GM12878 (cell line): ENCODE measurements at regions not wholly inside any gene's neighbourhood (a gene's known extent, or its start where the extent isn't known, plus 50 kb on each side); places are given as distances from the start of the nearest gene placed in this dataset.

Experiments
- ATAC-seq: fragments of 200-7000 bp; cut with Tn5 transposase; 3 replicates; pipeline ENCODE4 v1.9.1; 2020; ENCODE audit warnings: mild to moderate bottlenecking, moderate library complexity
- BruUV-seq: library from RNA; stranded (reverse); fragments of 400-500 nt; replicated peaks from 2 replicates; lab custom pipeline; 2021; lab: Mats Ljungman, UMichigan
- CTCF ChIA-PET: fragments of 300-600 bp; sonication (Branson Sonifier 250); formaldehyde crosslinking; extraction: SDS; loops from one replicate; lab custom pipeline; 2021; ENCODE audit warnings: inconsistent platforms; lab: Yijun Ruan, JAX
- POLR2A ChIA-PET: fragments of 350-600 bp; formaldehyde crosslinking; extraction: SDS; loops from one replicate; lab custom pipeline; 2021; ENCODE audit warnings: inconsistent platforms; lab: Charles Lee
- RAD21 ChIA-PET: fragments of 300-600 bp; sonication (Branson Sonifier 250); formaldehyde crosslinking; loops from one replicate; lab custom pipeline; 2023; ENCODE audit warnings: antibody characterized with exemption; ENCODE audit not compliant: unreplicated experiment; lab: Charles Lee
- SMC1A ChIA-PET: fragments of 300-600 bp; sonication (Branson Sonifier 250); formaldehyde crosslinking; loops from one replicate; lab custom pipeline; 2023; ENCODE audit not compliant: unreplicated experiment, uncharacterized antibody; lab: Charles Lee
- DNase-seq: peaks from one replicate; pipeline ENCODE4 v3.0.0-alpha.2; 2011; ENCODE audit warnings: low read depth, low spot score
- FAIRE-seq: peaks from 3 replicates; lab custom pipeline; 2011; peaks lifted over from hg19 to GRCh38; lab: Jason Lieb, UNC
- H2AFZ ChIP-seq: 2 replicates; pipeline ENCODE4 v1.6.0; 2011; ENCODE audit warnings: low read depth, low read length, control low read depth; ENCODE audit not compliant: control insufficient read depth
- H3K27ac ChIP-seq: 2 replicates; pipeline ENCODE4 v1.5.1; 2011; ENCODE audit warnings: control low read depth; ENCODE audit not compliant: control insufficient read depth, insufficient read depth
- H3K27me3 ChIP-seq, 2 experiments: replicated peaks in 1 of 2; 2 replicates each; pipeline versions ENCODE4 v1.6.0 to v1.6.1; 2011; ENCODE audit warnings: low read length in 1 of 2; ENCODE audit not compliant: control insufficient read depth in 2 of 2, insufficient read depth in 2 of 2
- H3K36me3 ChIP-seq, 2 experiments: 2 replicates each; pipeline ENCODE4 v1.5.1; 2011; ENCODE audit warnings: low read length in 1 of 2; ENCODE audit not compliant: control insufficient read depth in 2 of 2, insufficient read depth in 2 of 2
- H3K4me1 ChIP-seq: 2 replicates; pipeline ENCODE4 v1.6.1; 2011; ENCODE audit warnings: mild to moderate bottlenecking, low read length, moderate library complexity, mixed read lengths; ENCODE audit not compliant: control insufficient read depth, insufficient read depth
- H3K4me2 ChIP-seq: 2 replicates; pipeline ENCODE4 v1.6.0; 2011; ENCODE audit warnings: control low read depth; ENCODE audit not compliant: control insufficient read depth, insufficient read depth
- H3K4me3 ChIP-seq: fragments of 200-600 bp; sonication (generic); 2 replicates; pipeline ENCODE4 v1.5.1; 2016
- H3K79me2 ChIP-seq: 2 replicates; pipeline ENCODE4 v1.6.0; 2011; ENCODE audit warnings: low read length; ENCODE audit not compliant: control insufficient read depth, insufficient read depth
- H3K9ac ChIP-seq: 2 replicates; pipeline ENCODE4 v1.8.0; 2011; ENCODE audit warnings: low read length, control low read depth, mixed read lengths; ENCODE audit not compliant: control insufficient read depth, insufficient read depth
- H3K9me3 ChIP-seq: replicated peaks from 3 replicates; pipeline ENCODE4 v1.5.1; 2011; ENCODE audit warnings: mild to moderate bottlenecking, low read length; ENCODE audit not compliant: control insufficient read depth, insufficient read depth
- H4K20me1 ChIP-seq: 2 replicates; pipeline ENCODE4 v1.6.0; 2011; ENCODE audit not compliant: control insufficient read depth, insufficient read depth
- ATF2 ChIP-seq: IDR thresholded peaks from 2 replicates; pipeline ENCODE4 v1.6.1; 2012; ENCODE audit warnings: low read length, inconsistent platforms
- BHLHE40 ChIP-seq, 2 experiments: fragments of 450-650 bp in 1 of 2; IDR thresholded peaks; 2 replicates each; pipeline ENCODE4 v1.6.1; 2011 to 2017; ENCODE audit warnings: low read depth in 2 of 2, borderline replicate concordance in 1 of 2, improper control_type of control experiment in 1 of 2, low read length in 1 of 2, mild to moderate bottlenecking in 1 of 2
- CEBPB ChIP-seq, 2 experiments: fragments of 150-350 bp in 1 of 2; IDR thresholded peaks; 2 replicates each; pipeline ENCODE4 v1.6.1; 2012 to 2014; ENCODE audit warnings: low read depth in 2 of 2, low read length in 2 of 2, borderline replicate concordance in 1 of 2, inconsistent platforms in 1 of 2
- EED ChIP-seq: sonication (generic); IDR thresholded peaks from 2 replicates; pipeline ENCODE4 v1.6.1; 2016; ENCODE audit warnings: antibody characterized with exemption, low read depth
- EP300 ChIP-seq, 2 experiments: fragments of 150-350 bp in 1 of 2; IDR thresholded peaks; 2 replicates each; pipeline ENCODE4 v1.6.1; 2011 to 2012; ENCODE audit warnings: low read depth in 2 of 2, low read length in 2 of 2, borderline replicate concordance in 1 of 2, improper control_type of control experiment in 1 of 2, inconsistent platforms in 1 of 2; ENCODE audit not compliant: control insufficient read depth in 1 of 2
- KLF5 ChIP-seq: fragments of 450-650 bp; IDR thresholded peaks from 2 replicates; pipeline ENCODE4 v1.6.1; 2014; ENCODE audit warnings: mild to moderate bottlenecking; ENCODE audit not compliant: partially characterized antibody
- RUNX3 ChIP-seq: IDR thresholded peaks from 2 replicates; pipeline ENCODE4 v1.6.1; 2012; ENCODE audit warnings: low read length, inconsistent platforms
- SIN3A ChIP-seq: IDR thresholded peaks from 2 replicates; pipeline ENCODE4 v1.6.1; 2012; ENCODE audit warnings: low read depth, low read length, improper control_type of control experiment
- SMC3 ChIP-seq: IDR thresholded peaks from 2 replicates; pipeline ENCODE4 v1.6.1; 2011; ENCODE audit warnings: low read length, improper control_type of control experiment, borderline replicate concordance
- TCF3 ChIP-seq: IDR thresholded peaks from 2 replicates; pipeline ENCODE4 v1.6.1; 2012; ENCODE audit warnings: low read depth, mild to moderate bottlenecking, low read length, borderline replicate concordance; ENCODE audit not compliant: insufficient read depth
- WGBS: methylation state at CpG from one replicate; pipeline ENCODE4 v1.1.6; 2016; ENCODE audit warnings: low lambda C conversion rate; ENCODE audit not compliant: insufficient replicate concordance, insufficient coverage; ENCODE audit errors: missing lambda C conversion rate; 5-methylcytosine and 5-hydroxymethylcytosine counted together
- in situ Hi-C: fragments of 300-500 bp; cut with MboI; formaldehyde crosslinking; loops from 9 replicates; pipeline ENCODE4 v1.14.3; 2018; ENCODE audit warnings: mixed read lengths
- intact Hi-C: fragments of 100-400 bp; cut with micrococcal nuclease; formaldehyde crosslinking; loops from one replicate; pipeline ENCODE4 v1.14.2; 2022; ENCODE audit not compliant: unreplicated experiment
- TF ChIP-seq, protein P1 (sequence below): fragments of 450-650 bp; formaldehyde crosslinking; IDR thresholded peaks from 2 replicates; pipeline ENCODE4 v1.4.0; 2020; ENCODE audit warnings: mild to moderate bottlenecking, moderate library complexity
- TF ChIP-seq, protein P2 (sequence below): IDR thresholded peaks from 2 replicates; pipeline ENCODE4 v1.6.1; 2012; ENCODE audit warnings: mild to moderate bottlenecking, low read depth, low read length
- TF ChIP-seq, protein P3 (sequence below): fragments of 450-650 bp; IDR thresholded peaks from 2 replicates; pipeline ENCODE4 v1.6.1; 2016; ENCODE audit warnings: mild to moderate bottlenecking

- Histone ChIP-seq H2AFZ (no peak overlapping the region), H3K27ac (no peak overlapping the region), H3K4me1 (no peaks in the 10 kb centered on the region; the same call in 1 of the 2 replicates), H3K9ac (no peak overlapping the region), H3K79me2 (no peaks in the 10 kb centered on the region), H4K20me1 (no peaks in the 10 kb centered on the region), H3K36me3 (no peaks in the 10 kb centered on the region), H3K9me3 (no peaks in the 10 kb centered on the region), H3K4me2 (no peak overlapping the region), H3K27me3 (no peaks in the 10 kb centered on the region), H3K4me3 (no peak overlapping the region)
- FAIRE-seq, result no peak
- no TSS peak for BruUV-seq
- 0% methylated on average over 4 of the region's 4 CpGs for WGBS
- ChIA-PET RAD21 (interaction anchor here (0.5 to 1.0 kb wide), 2 partner anchors 43 to 187 kb away, joined by 3 to 4 read pairs; no protein-coding TSS in a partner anchor), POLR2A (interaction anchor here (0.7 kb wide), 1 partner anchor 181 kb away, joined by 3 read pairs; no protein-coding TSS in a partner anchor), CTCF (interaction anchor here (0.8 to 1.2 kb wide), 2 partner anchors 25 to 206 kb away, joined by 3 read pairs; no protein-coding TSS in a partner anchor), SMC1A (interaction anchor here (0.7 kb wide), 1 partner anchor 31 kb away, joined by 3 read pairs; no protein-coding TSS in a partner anchor)
- ATAC-seq, result peak; percentile 84
- intact Hi-C loops (no loop called here), in situ Hi-C loops (no loop called here)
- DNase-seq, result peak; percentile 30
- TF ChIP-seq SMC3 (no peak), ATF2 (peak; percentile 62; the same call in 1 of the 2 replicates), RUNX3 (peak; percentile 70), KLF5 (no peak), CEBPB (IDR thresholded peaks at IDR 0.05; ENCODE audit: borderline replicate concordance in 1 of 2, low read depth in 2 of 2, low read length in 2 of 2) (peak in 1 of 2 experiments; percentile 64; a peak in 1 of 4 replicates), BHLHE40 (IDR thresholded peaks at IDR 0.05; ENCODE audit: borderline replicate concordance in 1 of 2, low read depth in 2 of 2, low read length in 1 of 2) (peak; percentile 65 to 69; a peak in 3 of 4 replicates), SIN3A (no peak), EED (peak; percentile 57; the same call in 1 of the 2 replicates), EP300 (IDR thresholded peaks at IDR 0.05; ENCODE audit: borderline replicate concordance in 1 of 2, control insufficient read depth in 1 of 2, low read depth in 2 of 2, low read length in 2 of 2) (peak in 1 of 2 experiments; percentile 10; a peak in 1 of 4 replicates), TCF3 (0 out of 2 replicates have a peak, but pooled peaks have one; percentile 50)
- TF ChIP-seq, protein P1, sequence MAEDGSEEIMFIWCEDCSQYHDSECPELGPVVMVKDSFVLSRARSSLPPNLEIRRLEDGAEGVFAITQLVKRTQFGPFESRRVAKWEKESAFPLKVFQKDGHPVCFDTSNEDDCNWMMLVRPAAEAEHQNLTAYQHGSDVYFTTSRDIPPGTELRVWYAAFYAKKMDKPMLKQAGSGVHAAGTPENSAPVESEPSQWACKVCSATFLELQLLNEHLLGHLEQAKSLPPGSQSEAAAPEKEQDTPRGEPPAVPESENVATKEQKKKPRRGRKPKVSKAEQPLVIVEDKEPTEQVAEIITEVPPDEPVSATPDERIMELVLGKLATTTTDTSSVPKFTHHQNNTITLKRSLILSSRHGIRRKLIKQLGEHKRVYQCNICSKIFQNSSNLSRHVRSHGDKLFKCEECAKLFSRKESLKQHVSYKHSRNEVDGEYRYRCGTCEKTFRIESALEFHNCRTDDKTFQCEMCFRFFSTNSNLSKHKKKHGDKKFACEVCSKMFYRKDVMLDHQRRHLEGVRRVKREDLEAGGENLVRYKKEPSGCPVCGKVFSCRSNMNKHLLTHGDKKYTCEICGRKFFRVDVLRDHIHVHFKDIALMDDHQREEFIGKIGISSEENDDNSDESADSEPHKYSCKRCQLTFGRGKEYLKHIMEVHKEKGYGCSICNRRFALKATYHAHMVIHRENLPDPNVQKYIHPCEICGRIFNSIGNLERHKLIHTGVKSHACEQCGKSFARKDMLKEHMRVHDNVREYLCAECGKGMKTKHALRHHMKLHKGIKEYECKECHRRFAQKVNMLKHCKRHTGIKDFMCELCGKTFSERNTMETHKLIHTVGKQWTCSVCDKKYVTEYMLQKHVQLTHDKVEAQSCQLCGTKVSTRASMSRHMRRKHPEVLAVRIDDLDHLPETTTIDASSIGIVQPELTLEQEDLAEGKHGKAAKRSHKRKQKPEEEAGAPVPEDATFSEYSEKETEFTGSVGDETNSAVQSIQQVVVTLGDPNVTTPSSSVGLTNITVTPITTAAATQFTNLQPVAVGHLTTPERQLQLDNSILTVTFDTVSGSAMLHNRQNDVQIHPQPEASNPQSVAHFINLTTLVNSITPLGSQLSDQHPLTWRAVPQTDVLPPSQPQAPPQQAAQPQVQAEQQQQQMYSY, result no peak
- TF ChIP-seq, protein P2, sequence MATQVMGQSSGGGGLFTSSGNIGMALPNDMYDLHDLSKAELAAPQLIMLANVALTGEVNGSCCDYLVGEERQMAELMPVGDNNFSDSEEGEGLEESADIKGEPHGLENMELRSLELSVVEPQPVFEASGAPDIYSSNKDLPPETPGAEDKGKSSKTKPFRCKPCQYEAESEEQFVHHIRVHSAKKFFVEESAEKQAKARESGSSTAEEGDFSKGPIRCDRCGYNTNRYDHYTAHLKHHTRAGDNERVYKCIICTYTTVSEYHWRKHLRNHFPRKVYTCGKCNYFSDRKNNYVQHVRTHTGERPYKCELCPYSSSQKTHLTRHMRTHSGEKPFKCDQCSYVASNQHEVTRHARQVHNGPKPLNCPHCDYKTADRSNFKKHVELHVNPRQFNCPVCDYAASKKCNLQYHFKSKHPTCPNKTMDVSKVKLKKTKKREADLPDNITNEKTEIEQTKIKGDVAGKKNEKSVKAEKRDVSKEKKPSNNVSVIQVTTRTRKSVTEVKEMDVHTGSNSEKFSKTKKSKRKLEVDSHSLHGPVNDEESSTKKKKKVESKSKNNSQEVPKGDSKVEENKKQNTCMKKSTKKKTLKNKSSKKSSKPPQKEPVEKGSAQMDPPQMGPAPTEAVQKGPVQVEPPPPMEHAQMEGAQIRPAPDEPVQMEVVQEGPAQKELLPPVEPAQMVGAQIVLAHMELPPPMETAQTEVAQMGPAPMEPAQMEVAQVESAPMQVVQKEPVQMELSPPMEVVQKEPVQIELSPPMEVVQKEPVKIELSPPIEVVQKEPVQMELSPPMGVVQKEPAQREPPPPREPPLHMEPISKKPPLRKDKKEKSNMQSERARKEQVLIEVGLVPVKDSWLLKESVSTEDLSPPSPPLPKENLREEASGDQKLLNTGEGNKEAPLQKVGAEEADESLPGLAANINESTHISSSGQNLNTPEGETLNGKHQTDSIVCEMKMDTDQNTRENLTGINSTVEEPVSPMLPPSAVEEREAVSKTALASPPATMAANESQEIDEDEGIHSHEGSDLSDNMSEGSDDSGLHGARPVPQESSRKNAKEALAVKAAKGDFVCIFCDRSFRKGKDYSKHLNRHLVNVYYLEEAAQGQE, result no peak
- TF ChIP-seq, protein P3, sequence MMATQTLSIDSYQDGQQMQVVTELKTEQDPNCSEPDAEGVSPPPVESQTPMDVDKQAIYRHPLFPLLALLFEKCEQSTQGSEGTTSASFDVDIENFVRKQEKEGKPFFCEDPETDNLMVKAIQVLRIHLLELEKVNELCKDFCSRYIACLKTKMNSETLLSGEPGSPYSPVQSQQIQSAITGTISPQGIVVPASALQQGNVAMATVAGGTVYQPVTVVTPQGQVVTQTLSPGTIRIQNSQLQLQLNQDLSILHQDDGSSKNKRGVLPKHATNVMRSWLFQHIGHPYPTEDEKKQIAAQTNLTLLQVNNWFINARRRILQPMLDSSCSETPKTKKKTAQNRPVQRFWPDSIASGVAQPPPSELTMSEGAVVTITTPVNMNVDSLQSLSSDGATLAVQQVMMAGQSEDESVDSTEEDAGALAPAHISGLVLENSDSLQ, result 0 out of 2 replicates have a peak, but pooled peaks have one; percentile 7
These were observed 191.2 kb upstream of the SOX4 start for GRCh38 chr6:21402368-21402767.
